GM23338 (cell line): ENCODE measurements at regions not wholly inside any gene's neighbourhood (a gene's known extent, or its start where the extent isn't known, plus 50 kb on each side); places are given as distances from the start of the nearest gene placed in this dataset.

ENCODE experiments used
- ATAC-seq: fragments of 200-7000 bp; cut with Tn5 transposase; 3 replicates; pipeline ENCODE4 v1.9.1; 2020
- DNase-seq: peaks from one replicate; pipeline ENCODE4 v3.0.0-alpha.2; 2015; ENCODE audit warnings: low spot score
- H2AFZ ChIP-seq: fragments of 200-600 bp; sonication (generic); 2 replicates; pipeline ENCODE4 v1.8.0; 2016; ENCODE audit warnings: antibody characterized with exemption, mild to moderate bottlenecking, moderate library complexity
- H3F3A ChIP-seq: fragments of 200-600 bp; sonication (generic); replicated peaks from 2 replicates; pipeline ENCODE4 v1.8.0; 2017; ENCODE audit warnings: antibody characterized with exemption, mixed run types, low read depth
- H3K27ac ChIP-seq: fragments of 200-600 bp; sonication (generic); 2 replicates; pipeline ENCODE4 v1.6.1; 2016; ENCODE audit warnings: low read depth
- H3K27me3 ChIP-seq: fragments of 200-600 bp; sonication (generic); 2 replicates; pipeline ENCODE4 v1.8.0; 2016; ENCODE audit warnings: mild to moderate bottlenecking, mixed run types, moderate library complexity; ENCODE audit not compliant: insufficient read depth
- H3K36me3 ChIP-seq: fragments of 200-600 bp; sonication (generic); 2 replicates; pipeline ENCODE4 v1.8.0; 2016; ENCODE audit warnings: mild to moderate bottlenecking; ENCODE audit not compliant: insufficient read depth
- H3K4me1 ChIP-seq: fragments of 200-600 bp; sonication (generic); 2 replicates; pipeline ENCODE4 v1.8.0; 2016; ENCODE audit warnings: mild to moderate bottlenecking, moderate library complexity; ENCODE audit not compliant: insufficient read depth
- H3K4me2 ChIP-seq: fragments of 200-600 bp; sonication (generic); 2 replicates; pipeline ENCODE4 v1.7.1; 2017; ENCODE audit warnings: mixed run types
- H3K4me3 ChIP-seq: fragments of 200-600 bp; sonication (generic); 2 replicates; pipeline ENCODE4 v1.6.1; 2016; ENCODE audit warnings: mixed run types
- H3K79me2 ChIP-seq: fragments of 200-600 bp; sonication (generic); replicated peaks from 2 replicates; pipeline ENCODE4 v1.8.0; 2017; ENCODE audit warnings: mild to moderate bottlenecking; ENCODE audit not compliant: insufficient read depth
- H3K9me2 ChIP-seq: fragments of 200-600 bp; sonication (generic); 2 replicates; pipeline ENCODE4 v1.8.0; 2017; ENCODE audit not compliant: insufficient read depth
- H4K20me1 ChIP-seq: fragments of 200-600 bp; sonication (generic); replicated peaks from 2 replicates; pipeline ENCODE4 v1.8.0; 2017; ENCODE audit warnings: mild to moderate bottlenecking; ENCODE audit not compliant: insufficient read depth
- H3K27ac Mint-ChIP-seq: 2 replicates; pipeline ENCODE4 v1.8.0; 2020; ENCODE audit warnings: inconsistent platforms, mild to moderate bottlenecking, moderate library complexity, mixed read lengths
- H3K27me3 Mint-ChIP-seq: 3 replicates; pipeline ENCODE4 v1.8.0; 2022; ENCODE audit warnings: low read depth, mild to moderate bottlenecking, moderate library complexity, mixed read lengths, inconsistent platforms; ENCODE audit not compliant: insufficient read depth, poor library complexity
- H3K36me3 Mint-ChIP-seq: 3 replicates; pipeline ENCODE4 v1.8.0; 2021; ENCODE audit warnings: low read depth, mild to moderate bottlenecking, inconsistent platforms, moderate library complexity, mixed read lengths
- H3K4me1 Mint-ChIP-seq: 3 replicates; pipeline ENCODE4 v1.8.0; 2020; ENCODE audit warnings: mild to moderate bottlenecking, inconsistent platforms, mixed read lengths
- H3K4me3 Mint-ChIP-seq: 3 replicates; pipeline ENCODE4 v1.8.0; 2021; ENCODE audit warnings: moderate library complexity, mild to moderate bottlenecking, inconsistent platforms, mixed read lengths
- H3K9me3 Mint-ChIP-seq: 3 replicates; pipeline ENCODE4 v1.8.0; 2020; ENCODE audit warnings: moderate library complexity, mild to moderate bottlenecking, inconsistent platforms, mixed read lengths
- CREB1 ChIP-seq: fragments of 250-450 bp; sonication (Bioruptor Pico); IDR thresholded peaks from 2 replicates; pipeline ENCODE4 v1.5.0; 2020; ENCODE audit warnings: low read depth, mild to moderate bottlenecking, moderate library complexity
- CTCF ChIP-seq, 2 experiments: fragments of 200-600 bp in 1 of 2; sonication (generic) in 1 of 2; conservative IDR thresholded peaks; 2 replicates each; pipeline versions ENCODE4 v1.5.1 to v1.6.1; 2016 to 2017; ENCODE audit warnings: antibody characterized with exemption in 2 of 2, low read depth in 2 of 2, mild to moderate bottlenecking in 2 of 2, moderate library complexity in 1 of 2
- ETS1 ChIP-seq: IDR thresholded peaks from 2 replicates; pipeline ENCODE4 v1.6.1; 2016; ENCODE audit warnings: antibody characterized with exemption
- EZH2 ChIP-seq: fragments of 200-600 bp; sonication (generic); IDR thresholded peaks from one replicate; pipeline ENCODE4 v1.8.0; 2017; ENCODE audit warnings: antibody characterized with exemption, mild to moderate bottlenecking, low read depth; ENCODE audit not compliant: unreplicated experiment
- EZH2phosphoT487 ChIP-seq: fragments of 200-600 bp; sonication (generic); IDR thresholded peaks from one replicate; pipeline ENCODE4 v1.8.1; 2018; ENCODE audit warnings: antibody characterized with exemption; ENCODE audit not compliant: unreplicated experiment
- JUNB ChIP-seq: IDR thresholded peaks from one replicate; pipeline ENCODE4 v1.6.1; 2016; ENCODE audit warnings: antibody characterized with exemption; ENCODE audit not compliant: unreplicated experiment
- NANOG ChIP-seq: IDR thresholded peaks from 2 replicates; pipeline ENCODE4 v1.6.1; 2016; ENCODE audit warnings: antibody characterized with exemption, borderline replicate concordance
- POLR2AphosphoS5 ChIP-seq: IDR thresholded peaks from 2 replicates; pipeline ENCODE4 v1.6.1; 2016; ENCODE audit warnings: antibody characterized with exemption, low read depth
- REST ChIP-seq: IDR thresholded peaks from one replicate; pipeline ENCODE4 v1.6.1; 2018; ENCODE audit warnings: antibody characterized with exemption; ENCODE audit not compliant: unreplicated experiment
- STAT1 ChIP-seq: IDR thresholded peaks from one replicate; pipeline ENCODE4 v1.6.1; 2016; ENCODE audit warnings: antibody characterized with exemption; ENCODE audit not compliant: unreplicated experiment
- ZNF114 ChIP-seq: fragments of 250-450 bp; sonication (Bioruptor Pico); IDR thresholded peaks from 2 replicates; pipeline ENCODE4 v1.5.0; 2020; ENCODE audit warnings: mild to moderate bottlenecking, moderate library complexity
- ZNF331 ChIP-seq: fragments of 250-450 bp; sonication (Bioruptor Pico); IDR thresholded peaks from 2 replicates; pipeline ENCODE4 v1.5.0; 2020; ENCODE audit warnings: low read depth, mild to moderate bottlenecking, moderate library complexity
- ZNF462 ChIP-seq: fragments of 250-450 bp; sonication (Bioruptor Pico); IDR thresholded peaks from 2 replicates; pipeline ENCODE4 v1.5.0; 2020; ENCODE audit warnings: mild to moderate bottlenecking, moderate library complexity

- H3K9me2 ChIP-seq: no peaks in the 10 kb centered on the region
- H3K27ac ChIP-seq: no peak overlapping the region
- ATAC-seq (no peak), DNase-seq (no peak)
- Mint-ChIP-seq H3K27me3 (peaks cover 3% of the 10 kb centered on the region), H3K9me3 (no peaks in the 10 kb centered on the region), H3K36me3 (no peaks in the 10 kb centered on the region; the same call in 2 of the 3 replicates), H3K27ac (no peak overlapping the region), H3K4me3 (no peak overlapping the region), H3K4me1 (peaks cover 19% of the 10 kb centered on the region; the same call in 2 of the 3 replicates)
- no peaks in the 10 kb centered on the region for H4K20me1 ChIP-seq
- H3K4me1 ChIP-seq: peaks cover 21% of the 10 kb centered on the region
- H3K4me2 ChIP-seq: no peak overlapping the region
- H3K27me3 ChIP-seq: no peaks in the 10 kb centered on the region
- TF ChIP-seq JUNB: no peak
- TF ChIP-seq EZH2: no peak
- no peak for TF ChIP-seq ZNF114 (CRISPR knock-in tag)
- TF ChIP-seq REST: no peak
- no peak for TF ChIP-seq STAT1
- no peak for TF ChIP-seq ZNF462 (CRISPR knock-in tag)
- no peak for TF ChIP-seq CTCF (conservative IDR thresholded peaks at IDR 0.05; ENCODE audit: low read depth in 2 of 2)
- TF ChIP-seq ETS1: no peak
- TF ChIP-seq NANOG: no peak
- TF ChIP-seq EZH2phosphoT487: no peak
- TF ChIP-seq POLR2AphosphoS5: no peak
- TF ChIP-seq ZNF331 (CRISPR knock-in tag): no peak
- TF ChIP-seq CREB1: no peak
- H3F3A ChIP-seq: no peaks in the 10 kb centered on the region
- no peak overlapping the region for H2AFZ ChIP-seq
- no peaks in the 10 kb centered on the region for H3K79me2 ChIP-seq
- no peak overlapping the region for H3K4me3 ChIP-seq
- H3K36me3 ChIP-seq: no peaks in the 10 kb centered on the region
Observed at GRCh38 chrX:131402124-131402811, 113.2 kb upstream of the IGSF1 start.
